EH (cell line): ENCODE measurements at regions not wholly inside any gene's neighbourhood (a gene's known extent, or its start where the extent isn't known, plus 50 kb on each side); places are given as distances from the start of the nearest gene placed in this dataset.

ENCODE experiments used
- DNase-seq: peaks from one replicate; pipeline ENCODE4 v3.0.0-alpha.2; 2015; ENCODE audit warnings: low read depth

DNA sequence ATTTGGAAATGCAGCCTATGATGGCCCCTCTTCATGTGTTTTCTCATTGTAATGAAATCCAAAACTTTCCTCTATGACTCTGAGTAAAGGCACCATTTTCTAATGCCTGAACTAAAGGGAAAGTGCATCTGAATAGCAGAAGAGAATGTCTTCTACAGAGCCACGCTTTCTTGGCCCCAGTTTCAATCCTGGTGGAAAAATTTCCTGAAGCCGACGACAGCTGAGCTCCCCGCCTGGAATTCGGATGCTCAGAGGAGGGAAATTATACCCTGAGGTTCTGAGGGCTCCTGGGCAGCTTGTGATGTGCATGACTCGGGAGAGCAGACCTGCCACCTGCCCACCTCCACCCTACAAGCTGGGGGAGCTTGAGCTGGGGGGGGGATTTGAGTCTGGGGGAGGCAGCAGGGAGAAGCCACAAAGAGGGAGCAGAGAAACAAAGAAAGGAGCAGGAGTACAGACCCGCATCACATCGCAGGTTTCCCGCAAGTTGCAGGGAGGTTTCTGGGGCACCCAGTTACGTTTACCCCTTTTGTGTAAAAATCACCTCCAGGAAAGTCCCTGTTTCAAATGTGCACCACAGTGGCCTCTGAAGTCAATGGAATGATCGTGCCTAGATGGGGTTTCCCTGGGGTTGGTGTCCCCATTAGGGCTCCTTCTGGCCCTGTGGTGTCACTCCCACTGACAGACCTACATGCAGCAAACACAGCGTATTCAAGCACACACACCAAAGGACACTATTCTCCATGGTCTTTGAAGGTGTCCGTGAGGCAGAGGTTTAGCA is 145.6 kb upstream of the RBPJ start:
- DNase-seq, result no peak

DNA sequence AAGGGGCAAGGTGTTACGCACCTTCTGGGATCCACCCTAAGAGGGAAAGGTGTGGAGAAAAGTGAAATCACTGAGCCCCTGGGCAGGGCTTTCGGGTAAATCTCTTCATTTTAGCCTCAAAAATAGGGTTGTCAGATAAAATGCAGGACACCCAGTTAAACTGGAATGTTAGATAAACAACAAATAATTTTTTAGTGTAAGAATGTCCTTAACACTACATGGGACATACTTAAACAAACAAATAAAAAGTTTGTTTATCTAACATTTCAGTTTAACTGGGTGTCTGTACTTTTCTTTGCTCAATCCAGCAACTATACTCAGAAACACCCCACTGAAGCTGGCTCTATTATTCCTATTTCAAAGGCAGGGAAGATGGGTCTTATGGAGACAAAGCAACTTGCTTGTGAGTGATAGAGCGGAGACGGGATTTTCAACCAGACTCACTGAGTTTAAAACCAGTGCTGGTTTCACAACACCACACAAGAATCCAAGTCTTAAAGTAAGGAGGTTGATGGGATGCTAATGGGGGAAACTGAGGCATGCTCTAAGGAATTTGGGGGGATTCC is 144.8 kb upstream of the RBPJ start:
- no peak for DNase-seq

DNA sequence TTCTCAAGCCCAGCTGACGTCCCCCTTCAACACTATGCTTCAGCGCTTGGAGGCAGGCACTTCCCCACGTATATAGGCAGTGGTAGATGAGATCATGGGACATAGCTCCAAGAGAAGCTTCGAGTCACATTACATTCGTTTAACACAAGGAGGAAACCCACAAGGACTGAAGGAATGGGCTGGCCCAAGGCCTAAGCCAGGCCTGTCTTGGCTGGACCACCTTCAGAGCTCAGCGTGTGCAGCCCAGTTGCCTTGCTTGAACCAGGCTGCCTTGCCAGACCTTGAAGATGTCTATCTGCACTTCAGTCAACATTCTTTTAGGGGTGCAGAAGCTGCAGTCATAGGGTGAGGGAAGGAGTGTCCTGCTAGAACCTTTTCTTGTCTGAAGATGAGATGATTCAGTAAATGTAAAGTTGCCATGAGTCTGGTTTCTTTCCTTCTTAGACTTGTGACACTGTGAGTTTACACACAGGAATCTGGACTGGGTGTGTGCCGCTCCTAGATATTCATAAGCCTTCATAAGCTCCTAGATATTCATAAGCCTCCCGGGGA is 144.1 kb upstream of the RBPJ start:
- peak; percentile 58 for DNase-seq

DNA sequence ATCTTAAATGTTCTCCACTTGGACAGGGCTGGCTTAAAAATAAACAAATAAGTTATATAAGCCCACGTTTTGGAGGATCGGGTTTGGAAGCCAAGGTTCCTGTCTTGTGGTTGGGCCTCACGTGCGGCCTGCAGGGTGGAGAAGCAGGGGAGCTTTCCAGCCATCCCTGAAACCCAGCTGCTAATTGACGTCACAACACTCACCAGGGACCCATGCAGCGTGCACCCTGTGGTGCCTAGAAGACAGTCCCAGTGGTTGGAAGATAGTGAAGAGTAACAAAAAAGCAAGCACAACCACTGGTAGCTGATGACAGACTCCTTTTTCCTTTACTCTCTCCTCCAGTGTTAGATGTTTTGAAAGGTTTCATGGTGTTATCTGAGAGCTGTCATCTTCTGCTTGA is 142.0 kb upstream of the RBPJ start:
- no peak for DNase-seq

DNA sequence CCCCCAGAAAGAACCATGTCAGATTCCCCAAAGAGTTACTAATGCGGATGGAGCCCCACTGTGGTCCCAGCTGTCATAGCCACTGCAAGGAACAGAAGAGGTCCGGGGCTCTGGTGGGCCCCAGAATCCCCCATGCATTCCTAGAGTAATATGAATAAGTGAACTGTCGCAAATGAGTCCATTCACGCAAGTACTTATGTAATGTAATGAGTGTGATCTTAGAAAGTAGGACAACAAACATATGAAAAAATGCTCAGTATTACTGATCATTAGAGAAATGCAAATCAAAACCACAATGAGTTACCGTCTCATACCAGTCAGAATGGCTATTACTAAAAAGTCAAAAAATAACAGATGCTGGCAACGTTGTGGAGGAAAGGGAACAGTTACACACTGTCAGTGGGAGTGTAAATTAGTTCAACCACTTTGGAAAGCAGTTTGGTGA is 141.5 kb upstream of the RBPJ start:
- no peak for DNase-seq

DNA sequence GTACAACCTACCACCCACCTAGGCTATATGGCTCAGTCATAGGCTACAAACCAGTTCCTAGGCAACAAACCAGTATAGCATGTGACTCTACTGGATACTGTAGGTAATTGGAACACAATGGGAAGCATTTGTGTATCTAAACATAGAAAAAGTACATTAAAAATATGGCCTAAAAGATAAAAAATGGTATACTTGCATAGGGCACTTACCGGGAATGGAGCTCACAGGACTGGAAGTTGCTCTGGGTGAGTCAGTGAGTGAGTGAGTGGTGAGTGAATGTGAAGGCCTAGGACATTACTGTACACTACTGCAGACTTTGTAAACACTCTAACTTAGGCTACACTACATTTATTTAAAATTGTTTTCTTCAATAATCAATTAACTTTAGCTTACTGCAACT is 139.2 kb upstream of the RBPJ start:
- peak; percentile 41 for DNase-seq

DNA sequence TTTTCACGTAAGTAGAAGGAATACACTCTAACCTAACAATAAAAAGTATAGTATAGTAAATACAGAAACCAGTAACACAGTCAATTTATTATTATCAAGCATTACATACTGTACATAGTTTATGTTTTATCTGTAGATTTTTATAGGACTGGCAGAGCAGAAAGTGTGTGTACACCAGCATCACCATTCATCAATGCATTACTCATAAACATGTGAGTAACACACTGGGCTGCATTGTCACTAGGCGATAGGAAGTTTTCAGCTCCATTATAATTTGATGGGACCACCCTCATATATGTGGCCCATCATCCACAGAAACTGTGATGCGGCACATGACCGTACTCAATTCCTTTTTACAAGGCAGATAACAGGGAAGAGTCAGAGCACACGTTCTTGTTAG is 137.8 kb upstream of the RBPJ start:
- DNase-seq, result peak; percentile 49

DNA sequence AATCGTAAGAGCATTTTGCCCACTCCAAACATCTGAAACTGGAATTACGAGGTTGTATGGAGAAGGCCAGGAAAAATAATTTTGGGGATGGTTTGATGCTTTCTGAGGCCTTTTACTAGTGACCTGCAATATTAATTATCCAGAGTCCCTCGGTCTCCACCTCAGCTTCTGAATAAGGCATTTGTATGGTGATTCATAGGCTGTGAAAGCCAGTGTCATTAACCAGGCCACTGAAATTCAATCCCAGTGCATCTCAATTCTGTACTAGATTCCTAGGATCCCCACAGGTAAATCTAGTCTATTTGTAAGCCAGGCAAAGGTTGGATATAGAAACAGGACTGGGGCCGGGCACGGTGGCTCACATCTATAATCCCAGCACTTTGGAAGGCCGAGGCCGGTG is 135.4 kb upstream of the RBPJ start:
- DNase-seq, result no peak

DNA sequence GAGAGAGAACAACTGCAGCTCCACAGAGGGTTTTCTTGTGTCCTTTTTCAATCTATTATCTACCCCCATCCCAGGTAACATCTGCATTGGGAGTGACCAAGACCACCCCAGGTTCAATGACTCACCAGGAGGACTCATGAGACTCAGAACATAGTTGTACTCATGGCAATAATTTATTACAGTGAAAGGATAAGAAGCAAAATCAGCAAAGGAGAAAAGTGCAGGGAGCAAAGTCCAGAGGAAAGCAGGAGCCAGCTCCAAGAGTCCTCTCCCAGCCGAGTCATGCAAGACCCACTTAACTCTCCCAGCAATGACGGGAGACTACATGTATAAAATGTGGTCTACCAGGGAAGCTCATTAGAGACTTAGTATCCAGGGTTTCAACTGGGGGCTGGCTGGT is 129.5 kb upstream of the RBPJ start:
- no peak for DNase-seq

DNA sequence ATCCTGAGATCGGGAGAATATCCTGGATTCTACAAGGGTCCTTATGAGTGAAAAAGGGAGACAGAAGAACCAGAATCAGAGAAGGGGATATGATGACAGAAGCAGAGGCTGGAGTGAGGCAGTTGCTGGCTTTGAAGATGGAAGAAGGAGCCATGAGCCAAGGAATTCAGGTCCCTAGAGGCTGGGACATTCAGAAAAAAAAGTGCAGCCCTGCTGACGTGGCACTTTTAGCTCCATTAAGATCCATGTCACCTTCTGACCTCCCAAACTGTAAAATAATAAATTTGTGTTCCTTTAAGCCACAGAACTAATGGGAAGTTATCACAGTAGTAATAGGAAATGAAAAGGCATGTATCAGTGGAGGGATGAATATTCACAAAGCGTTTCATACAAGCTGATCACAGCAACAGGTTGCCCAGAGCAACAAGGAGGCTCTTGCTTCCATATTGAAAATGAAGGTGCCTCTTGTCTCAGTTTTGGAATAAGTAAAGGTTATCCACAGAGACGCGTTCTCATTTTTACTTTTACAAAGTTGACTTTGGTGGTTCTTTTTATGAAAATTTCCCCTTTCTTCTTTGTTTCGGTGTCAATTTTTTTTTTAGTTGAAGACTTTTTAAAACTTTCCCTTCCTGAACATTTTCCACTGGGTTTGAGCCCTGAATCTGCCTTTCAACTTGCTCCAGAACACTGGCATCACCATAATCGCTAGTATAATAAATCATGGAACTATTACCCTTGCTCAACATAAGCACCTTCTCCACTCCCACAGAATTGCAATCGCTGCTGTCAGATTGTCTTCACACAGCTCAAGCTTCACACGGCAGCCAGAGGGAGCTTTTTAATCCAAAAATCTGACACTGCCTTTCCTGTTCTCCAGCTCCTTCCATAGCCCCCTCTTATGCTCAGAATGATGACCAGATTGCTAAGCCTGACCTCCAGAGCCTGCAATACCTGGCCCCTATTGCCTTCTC is 127.6 kb upstream of the RBPJ start:
- no peak for DNase-seq

DNA sequence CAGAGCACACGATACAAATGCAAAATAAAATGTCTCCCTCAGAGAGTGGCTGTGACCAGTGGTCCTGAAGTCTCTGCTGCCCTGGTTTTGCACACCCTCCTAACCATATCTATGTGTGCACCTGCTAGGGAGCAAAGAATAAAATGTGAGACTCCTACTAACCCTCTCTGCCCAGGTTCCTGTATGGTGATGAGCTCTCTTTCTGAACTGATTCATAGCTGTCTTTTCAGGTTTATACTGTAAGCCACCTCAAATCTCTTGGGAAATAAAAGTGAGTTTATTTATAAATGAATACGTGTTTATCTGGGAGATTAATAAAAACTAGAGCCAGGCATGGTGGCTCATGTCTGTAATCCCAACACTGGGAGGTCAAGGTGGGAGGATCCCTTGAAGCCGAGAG is 126.0 kb upstream of the RBPJ start:
- DNase-seq, result no peak

DNA sequence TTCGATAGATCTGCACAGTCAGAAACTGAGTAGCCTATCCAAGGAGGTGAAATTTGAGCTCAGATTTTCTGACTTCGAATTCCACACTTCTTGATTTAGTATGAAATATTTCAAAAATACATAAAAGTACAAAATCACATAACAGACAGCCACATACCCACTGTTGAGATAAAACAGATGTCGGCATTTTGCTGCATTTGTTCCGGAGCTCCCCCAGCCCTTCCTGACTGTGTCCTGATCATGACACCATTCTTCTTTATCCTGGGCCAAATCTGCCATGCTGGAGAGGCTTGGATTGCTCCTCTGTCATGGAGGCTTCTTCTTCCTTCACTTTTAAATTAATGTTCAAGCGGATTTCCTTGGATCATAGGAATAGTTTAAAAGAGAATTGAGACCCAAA is 124.2 kb upstream of the RBPJ start:
- no peak for DNase-seq

DNA sequence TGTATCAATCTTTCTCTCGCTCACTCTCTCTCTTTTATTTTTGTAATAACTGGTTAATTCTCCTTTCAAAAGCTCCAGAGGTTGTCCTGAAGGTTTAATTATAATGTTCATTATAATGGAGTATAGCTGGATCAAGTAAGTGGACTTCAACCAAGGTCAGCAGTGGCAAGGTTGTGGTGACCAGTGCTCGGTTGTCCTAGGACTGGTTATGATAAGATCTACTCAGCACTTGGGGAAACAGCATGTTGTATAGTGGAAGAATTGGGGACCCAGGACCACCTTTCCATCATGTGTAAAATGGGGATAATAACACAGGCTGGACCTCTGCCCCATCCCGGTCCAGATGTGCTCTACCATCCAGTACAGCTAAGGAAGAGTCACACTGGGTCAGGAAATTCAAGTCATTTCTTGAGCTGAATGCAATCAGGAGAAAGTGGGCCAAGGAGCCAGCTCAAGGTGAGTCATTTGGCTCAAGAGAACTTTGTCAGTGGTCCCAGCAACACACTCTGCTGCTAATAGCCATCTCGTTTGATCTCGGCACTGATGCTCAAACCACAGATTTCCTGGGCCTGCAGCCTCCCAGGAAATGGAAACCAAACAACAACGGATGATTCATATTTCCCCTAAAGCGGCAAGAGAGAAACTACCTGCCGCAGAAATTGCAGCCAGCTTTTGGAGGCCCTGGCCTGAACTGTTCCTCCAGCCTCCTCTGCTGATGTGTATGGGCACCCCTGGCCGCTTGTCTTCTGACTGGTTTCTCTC is 123.6 kb upstream of the RBPJ start:
- DNase-seq, result peak; percentile 92

DNA sequence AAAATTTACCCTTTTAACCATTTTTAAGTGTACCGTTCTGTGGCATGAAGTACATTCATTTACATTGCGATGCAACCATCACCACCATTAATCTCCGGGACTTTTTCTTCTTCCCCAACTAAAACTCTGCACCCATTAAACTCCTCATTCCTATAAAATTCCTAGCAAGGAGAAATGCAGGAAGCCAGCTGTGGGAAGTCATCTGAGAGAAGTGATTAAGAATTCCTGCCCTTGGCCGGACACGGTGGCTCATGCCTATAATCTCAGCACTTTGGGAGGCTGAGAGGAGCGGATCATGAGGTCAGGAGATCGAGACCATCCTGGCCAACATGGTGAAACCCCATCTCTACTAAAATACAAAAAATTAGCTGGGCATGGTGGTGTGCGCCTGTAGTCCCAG is 121.9 kb upstream of the RBPJ start:
- peak; percentile 79 for DNase-seq

DNA sequence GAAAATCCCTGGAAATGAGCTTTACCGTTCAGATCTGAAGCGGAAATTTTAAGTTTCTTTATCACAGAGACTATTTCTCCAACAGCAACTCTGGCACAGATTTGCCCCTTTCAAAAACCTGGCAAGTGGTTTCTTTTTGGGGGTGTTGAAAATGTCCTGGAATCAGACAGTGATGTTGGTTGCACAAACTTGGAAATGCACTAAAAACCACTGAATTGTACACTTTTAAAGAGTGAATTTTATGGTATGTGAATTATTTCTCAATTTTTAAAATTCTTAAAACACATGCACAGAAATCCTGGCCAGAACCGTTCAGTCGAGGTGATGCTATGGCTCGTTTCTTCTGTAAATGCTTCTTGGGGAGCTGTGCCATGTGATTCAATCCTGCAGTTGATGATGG is 121.2 kb upstream of the RBPJ start:
- no peak for DNase-seq

DNA sequence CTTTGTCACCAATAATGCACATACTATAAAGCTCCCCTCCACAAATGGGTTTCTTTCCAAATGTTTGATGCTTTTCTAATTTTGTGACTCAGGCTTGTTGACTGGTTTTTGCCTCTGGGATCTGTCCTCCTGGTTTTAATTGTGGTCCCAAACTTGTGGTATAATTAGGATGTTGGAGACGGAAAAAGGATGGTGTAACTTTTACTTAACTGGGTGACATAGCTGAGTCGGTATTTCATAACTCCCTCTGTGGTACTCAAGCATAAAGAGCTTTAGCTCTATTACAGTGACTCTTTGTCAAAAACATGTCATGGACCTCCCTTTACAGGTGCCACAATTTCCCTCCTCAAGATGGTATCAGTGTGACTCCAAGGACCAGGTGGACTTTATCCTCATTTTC is 119.7 kb upstream of the RBPJ start:
- peak; percentile 64 for DNase-seq

DNA sequence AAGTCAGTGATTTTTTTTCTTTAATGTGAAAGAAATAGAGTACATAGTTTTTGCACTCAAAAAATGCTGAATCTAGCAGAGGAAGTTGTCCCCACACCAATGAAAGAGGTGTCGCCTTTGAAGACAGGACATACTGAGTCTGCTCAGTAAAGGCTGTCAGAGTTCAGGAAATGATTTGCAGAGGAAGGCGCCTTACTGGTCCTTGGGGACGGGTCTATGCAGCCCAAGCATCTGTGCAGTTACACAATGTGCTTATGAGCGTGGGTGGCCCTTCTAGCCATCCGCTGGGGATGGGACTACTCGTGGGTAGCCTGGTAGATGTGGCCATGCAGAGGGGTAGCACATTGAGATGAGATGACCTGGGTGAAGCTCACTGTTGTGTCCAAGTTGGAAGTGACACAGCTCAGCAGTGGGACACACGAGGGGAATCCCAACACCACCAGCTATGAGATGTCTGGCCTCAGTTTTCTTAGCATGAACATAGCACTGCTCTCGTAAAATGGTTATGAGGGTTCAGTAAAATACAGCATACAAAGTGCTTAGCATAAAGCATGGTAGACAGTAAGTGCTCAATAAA is 116.5 kb upstream of the RBPJ start:
- DNase-seq, result no peak

DNA sequence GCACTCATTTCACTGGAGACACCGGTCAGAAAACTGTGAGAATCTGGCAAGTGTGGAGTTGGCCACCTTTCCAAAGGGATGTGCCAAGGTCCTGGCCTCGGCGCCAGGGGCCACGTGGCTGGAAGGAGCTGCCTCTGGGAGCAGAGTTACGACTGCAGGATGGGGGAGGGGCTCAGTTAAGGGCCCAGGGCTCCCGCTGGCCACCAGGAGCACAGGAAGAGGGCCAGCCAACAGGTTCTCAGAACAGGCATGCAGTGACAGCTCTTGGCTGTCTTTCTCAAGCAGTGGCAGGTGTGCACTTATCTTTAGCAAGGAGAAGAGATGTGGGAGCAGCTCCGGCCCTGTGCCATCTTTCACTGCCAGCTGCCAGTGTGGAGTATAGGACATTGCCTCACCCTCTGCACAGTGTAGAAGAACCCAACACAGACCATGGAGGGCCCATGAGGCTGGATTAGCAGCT is 115.9 kb upstream of the RBPJ start:
- no peak for DNase-seq

DNA sequence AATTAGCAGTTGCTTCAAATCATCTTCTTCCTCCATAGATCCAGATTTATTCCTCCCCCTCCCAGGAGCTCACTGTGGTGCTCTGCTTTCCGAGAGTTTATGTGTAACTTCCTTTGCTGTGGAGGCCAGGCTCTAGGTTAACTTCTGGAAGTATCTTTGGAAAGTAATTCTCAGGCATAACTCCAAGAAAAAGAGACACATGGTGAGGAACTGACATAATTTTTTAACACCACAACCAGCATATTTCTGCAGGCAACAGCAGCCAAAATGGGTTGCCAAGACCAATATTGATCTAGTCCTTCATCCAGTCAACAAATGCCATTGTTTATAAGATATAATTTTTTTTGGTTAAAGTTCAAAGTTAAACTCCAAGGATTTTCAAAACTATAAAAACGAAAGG is 114.5 kb upstream of the RBPJ start:
- DNase-seq, result peak; percentile 82

DNA sequence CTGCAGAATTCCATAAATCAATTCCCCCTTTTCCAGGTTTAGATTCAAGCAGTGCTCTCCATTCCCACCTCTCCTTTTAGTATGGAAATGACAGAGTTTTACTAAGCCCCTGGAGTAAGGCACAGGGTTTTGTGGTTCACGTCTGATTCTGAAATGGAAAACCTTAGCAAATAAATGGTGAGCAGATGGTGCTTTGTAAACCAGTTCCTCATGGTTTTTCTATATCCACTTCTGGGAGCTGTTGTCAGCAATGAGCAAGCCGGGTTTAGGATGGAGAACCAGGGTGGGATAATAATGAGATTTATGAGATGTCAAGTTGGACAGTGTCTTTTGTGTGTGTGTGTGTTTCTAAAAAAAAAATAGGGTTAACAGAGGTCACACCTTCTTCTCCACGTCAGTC is 113.8 kb upstream of the RBPJ start:
- DNase-seq, result no peak

DNA sequence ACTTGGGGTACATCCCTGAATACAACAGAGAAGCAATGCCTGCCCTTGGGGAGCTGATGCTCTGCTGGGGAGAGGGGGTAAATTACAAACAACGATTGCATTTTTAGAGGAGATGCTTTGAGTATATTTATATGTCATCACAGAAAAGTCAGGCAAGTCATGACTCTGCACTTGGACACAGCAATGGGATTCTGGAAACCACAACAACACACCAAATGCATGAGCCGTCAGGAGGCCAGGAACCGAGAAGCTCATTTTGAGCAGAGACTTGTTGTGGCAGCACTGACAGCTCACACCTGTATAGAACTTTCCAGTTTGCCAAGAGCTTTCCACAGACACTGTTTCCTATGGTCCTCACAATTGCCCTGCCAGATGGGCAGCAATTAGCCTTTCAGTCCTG is 113.2 kb upstream of the RBPJ start:
- DNase-seq, result no peak
